ENCODE measurements at regions not wholly inside any gene's neighbourhood (a gene's known extent, or its start where the extent isn't known, plus 50 kb on each side); places are given as distances from the start of the nearest gene placed in this dataset.

- intact Hi-C loops (cut with micrococcal nuclease): no loop called here
- H3K4me1 Mint-ChIP-seq: no peaks in the 10 kb centered on the region
- POLR2A ChIA-PET: no interaction called here
- no peaks in the 10 kb centered on the region for H3K36me3 Mint-ChIP-seq (ENCODE audit: low read depth)
- DNase-seq: no peak
- ATAC-seq (ENCODE audit: low read depth): no peak
- TF ChIP-seq, protein P1, sequence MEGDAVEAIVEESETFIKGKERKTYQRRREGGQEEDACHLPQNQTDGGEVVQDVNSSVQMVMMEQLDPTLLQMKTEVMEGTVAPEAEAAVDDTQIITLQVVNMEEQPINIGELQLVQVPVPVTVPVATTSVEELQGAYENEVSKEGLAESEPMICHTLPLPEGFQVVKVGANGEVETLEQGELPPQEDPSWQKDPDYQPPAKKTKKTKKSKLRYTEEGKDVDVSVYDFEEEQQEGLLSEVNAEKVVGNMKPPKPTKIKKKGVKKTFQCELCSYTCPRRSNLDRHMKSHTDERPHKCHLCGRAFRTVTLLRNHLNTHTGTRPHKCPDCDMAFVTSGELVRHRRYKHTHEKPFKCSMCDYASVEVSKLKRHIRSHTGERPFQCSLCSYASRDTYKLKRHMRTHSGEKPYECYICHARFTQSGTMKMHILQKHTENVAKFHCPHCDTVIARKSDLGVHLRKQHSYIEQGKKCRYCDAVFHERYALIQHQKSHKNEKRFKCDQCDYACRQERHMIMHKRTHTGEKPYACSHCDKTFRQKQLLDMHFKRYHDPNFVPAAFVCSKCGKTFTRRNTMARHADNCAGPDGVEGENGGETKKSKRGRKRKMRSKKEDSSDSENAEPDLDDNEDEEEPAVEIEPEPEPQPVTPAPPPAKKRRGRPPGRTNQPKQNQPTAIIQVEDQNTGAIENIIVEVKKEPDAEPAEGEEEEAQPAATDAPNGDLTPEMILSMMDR (IDR thresholded peaks at IDR 0.05): no peak
- H3K4me3 Mint-ChIP-seq: no peak overlapping the region
- H3K27ac Mint-ChIP-seq: no peak overlapping the region
- H3K9me3 Mint-ChIP-seq: peaks cover 2% of the 10 kb centered on the region
- peaks cover 3% of the 10 kb centered on the region for H3K27me3 Mint-ChIP-seq
- CTCF ChIA-PET: no interaction called here
Observed at GRCh38 chr2:175861958-175862357, 140.1 kb downstream of the LNPK start.

DNA sequence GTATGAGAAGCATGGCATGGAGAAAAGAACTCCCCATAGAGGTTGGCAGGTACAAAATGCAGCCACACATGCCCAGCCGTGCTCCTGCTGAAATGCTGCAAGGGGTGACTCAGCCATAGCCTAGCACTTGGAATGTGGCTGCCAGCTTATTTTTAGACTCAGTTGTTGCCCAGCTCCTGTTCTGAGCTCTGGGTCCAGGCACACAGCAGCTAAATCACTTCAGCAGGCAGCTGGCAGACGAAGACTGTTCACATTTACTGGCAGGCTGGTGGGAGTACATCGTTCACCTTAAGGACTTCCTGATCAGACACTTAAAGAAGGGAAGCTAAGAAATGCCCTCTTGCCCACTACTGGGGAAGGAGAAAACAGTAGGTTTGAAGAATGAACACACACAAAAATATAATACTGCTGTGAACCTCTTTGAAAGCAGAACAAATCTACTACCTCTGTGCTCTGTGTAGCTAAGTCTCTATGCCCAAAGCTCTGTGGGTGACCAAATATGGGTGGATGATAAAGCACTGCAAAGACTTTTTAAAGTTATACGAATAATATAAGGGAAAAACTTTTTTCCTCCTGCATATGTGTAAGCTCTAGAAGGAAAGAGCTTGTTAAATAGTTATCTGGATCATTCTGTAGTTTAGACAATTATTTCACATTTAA is 146.1 kb downstream of the LNPK start:
- no peaks in the 10 kb centered on the region for H3K36me3 Mint-ChIP-seq (ENCODE audit: low read depth)
- intact Hi-C loops (cut with micrococcal nuclease): no loop called here
- ChIA-PET POLR2A (no interaction called here), CTCF (no interaction called here)
- DNase-seq (no peak), ATAC-seq (ENCODE audit: low read depth) (no peak)
- peaks cover 2% of the 10 kb centered on the region for H3K9me3 Mint-ChIP-seq
- no peaks in the 10 kb centered on the region for H3K4me1 Mint-ChIP-seq
- peaks cover 6% of the 10 kb centered on the region for H3K27me3 Mint-ChIP-seq
- TF ChIP-seq, protein P1 (IDR thresholded peaks at IDR 0.05): no peak
- H3K4me3 Mint-ChIP-seq: no peak overlapping the region
- H3K27ac Mint-ChIP-seq: no peak overlapping the region

GRCh38 chr2:175855236-175855635 is 146.8 kb downstream of the LNPK start:
- intact Hi-C loops (cut with micrococcal nuclease): no loop called here
- H3K27me3 Mint-ChIP-seq: peaks cover 6% of the 10 kb centered on the region
- TF ChIP-seq, protein P1 (IDR thresholded peaks at IDR 0.05): no peak
- H3K27ac Mint-ChIP-seq: no peak overlapping the region
- ChIA-PET POLR2A (no interaction called here), CTCF (no interaction called here)
- peaks cover 2% of the 10 kb centered on the region for H3K9me3 Mint-ChIP-seq
- H3K4me1 Mint-ChIP-seq: no peaks in the 10 kb centered on the region
- H3K4me3 Mint-ChIP-seq: no peak overlapping the region
- no peak for DNase-seq
- no peak for ATAC-seq (ENCODE audit: low read depth)
- H3K36me3 Mint-ChIP-seq (ENCODE audit: low read depth): no peaks in the 10 kb centered on the region

- intact Hi-C loops (cut with micrococcal nuclease): no loop called here
- ChIA-PET POLR2A (no interaction called here), CTCF (no interaction called here)
- no peaks in the 10 kb centered on the region for H3K36me3 Mint-ChIP-seq (ENCODE audit: low read depth)
- DNase-seq: no peak
- H3K27me3 Mint-ChIP-seq: peaks cover 6% of the 10 kb centered on the region
- H3K9me3 Mint-ChIP-seq: peaks cover 2% of the 10 kb centered on the region
- no peak overlapping the region for H3K27ac Mint-ChIP-seq
- TF ChIP-seq, protein P1 (IDR thresholded peaks at IDR 0.05): no peak
- H3K4me1 Mint-ChIP-seq: no peaks in the 10 kb centered on the region
- no peak overlapping the region for H3K4me3 Mint-ChIP-seq
- no peak for ATAC-seq (ENCODE audit: low read depth)
Observed at GRCh38 chr2:175854665-175855064, 147.4 kb downstream of the LNPK start.

- Mint-ChIP-seq H3K9me3 (peaks cover 2% of the 10 kb centered on the region), H3K4me1 (no peaks in the 10 kb centered on the region), H3K4me3 (no peak overlapping the region), H3K27ac (no peak overlapping the region), H3K27me3 (peaks cover 6% of the 10 kb centered on the region), H3K36me3 (ENCODE audit: low read depth) (no peaks in the 10 kb centered on the region)
- ChIA-PET CTCF (no interaction called here), POLR2A (no interaction called here)
- intact Hi-C loops (cut with micrococcal nuclease): no loop called here
- DNase-seq: no peak
- TF ChIP-seq, protein P1 (IDR thresholded peaks at IDR 0.05): no peak
- no peak for ATAC-seq (ENCODE audit: low read depth)
Observed at GRCh38 chr2:175854129-175854528, 147.9 kb downstream of the LNPK start.

All from activated B cell treated with CpG ODN at 0.5 μM for 24 hours (primary cell).